Mammary epithelial cell (primary cell): ENCODE measurements at regions not wholly inside any gene's neighbourhood (a gene's known extent, or its start where the extent isn't known, plus 50 kb on each side); places are given as distances from the start of the nearest gene placed in this dataset.

ENCODE experiments used
- CTCF ChIP-seq, 2 donors: IDR thresholded peaks in 1 of 2; conservative IDR thresholded peaks in 1 of 2; 2 replicates each; pipeline ENCODE4 v1.5.1; 2011 to 2012; ENCODE audit warnings: inconsistent platforms in 2 of 2, low read length in 2 of 2, mild to moderate bottlenecking in 2 of 2, control low read depth in 1 of 2, low read depth in 1 of 2; ENCODE audit not compliant: insufficient read depth in 1 of 2; ENCODE audit errors: extremely low read depth in 1 of 2
- EZH2 ChIP-seq: IDR thresholded peaks from 2 replicates; pipeline ENCODE4 v1.6.1; 2012; ENCODE audit warnings: low read length, inconsistent platforms, borderline replicate concordance

GRCh38 chr7:97271619-97272018 is 154.1 kb downstream of the SDHAF3 start:
- TF ChIP-seq CTCF (conservative IDR thresholded peaks at IDR 0.05 in 1 of 2, IDR thresholded peaks at IDR 0.05 in 1 of 2; ENCODE audit: extremely low read depth in 1 of 2, insufficient read depth in 1 of 2, low read depth in 1 of 2, low read length in 2 of 2): no peak
- TF ChIP-seq EZH2: no peak
